OCI-LY7 (cell line): ENCODE measurements at regions not wholly inside any gene's neighbourhood (a gene's known extent, or its start where the extent isn't known, plus 50 kb on each side); places are given as distances from the start of the nearest gene placed in this dataset.

Experiments
- CTCF ChIP-seq: fragments of 200-600 bp; sonication (generic); conservative IDR thresholded peaks from 2 replicates; pipeline ENCODE4 v1.5.1; 2014; ENCODE audit warnings: mild to moderate bottlenecking, antibody characterized with exemption, low read length, moderate library complexity, mixed read lengths
- EZH2phosphoT487 ChIP-seq: fragments of 200-600 bp; sonication (generic); IDR thresholded peaks from 2 replicates; pipeline ENCODE4 v1.6.1; 2018; ENCODE audit warnings: low read depth, borderline replicate concordance, mild to moderate bottlenecking, mixed run types, antibody characterized with exemption, low read length, moderate library complexity, mixed read lengths

- TF ChIP-seq CTCF (no peak), EZH2phosphoT487 (no peak)
These were observed 110.5 kb upstream of the CD180 start for GRCh38 chr5:67306965-67307607.
